ENCODE measurements at regions not wholly inside any gene's neighbourhood (a gene's known extent, or its start where the extent isn't known, plus 50 kb on each side); places are given as distances from the start of the nearest gene placed in this dataset.

- Histone ChIP-seq H2BK12ac (ENCODE audit: low read length) (no peak overlapping the region), H3K23ac (ENCODE audit: low read depth, low read length, poor library complexity) (no peak overlapping the region), H3K4me1 (ENCODE audit: control insufficient read depth in 2 of 2, insufficient read depth in 1 of 2, low read depth in 1 of 2, low read length in 2 of 2) (no peaks in the 10 kb centered on the region), H3K9ac (ENCODE audit: low read depth, low read length, poor library complexity) (no peak overlapping the region), H4K91ac (ENCODE audit: low read depth, low read length, poor library complexity) (no peak overlapping the region), H4K8ac (ENCODE audit: low read depth, low read length) (no peak overlapping the region), H3K4me3 (ENCODE audit: low read length in 2 of 2) (no peak overlapping the region), H2AFZ (ENCODE audit: low read length) (no peak overlapping the region), H2BK5ac (ENCODE audit: low read length) (no peak overlapping the region), H2BK120ac (ENCODE audit: low read depth, low read length) (no peak overlapping the region), H3K36me3 (replicated peaks in 1 of 2; ENCODE audit: control insufficient read depth in 2 of 2, insufficient read depth in 2 of 2, low read length in 2 of 2) (no peaks in the 10 kb centered on the region), H3K9me3 (replicated peaks in 1 of 2; ENCODE audit: control insufficient read depth in 2 of 2, insufficient read depth in 1 of 2, low read depth in 1 of 2, low read length in 2 of 2) (no peaks in the 10 kb centered on the region), H3K27me3 (ENCODE audit: control insufficient read depth in 3 of 3, insufficient read depth in 3 of 3, low read depth in 1 of 3, low read length in 3 of 3) (no peaks in the 10 kb centered on the region), H3K4ac (ENCODE audit: low read length) (no peak overlapping the region), H3K18ac (ENCODE audit: low read length) (no peak overlapping the region), H3K14ac (ENCODE audit: low read length) (no peak overlapping the region), H3K27ac (replicated peaks; ENCODE audit: low read length) (no peak overlapping the region), H3K4me2 (ENCODE audit: insufficient read depth, low read length, poor library complexity, severe bottlenecking) (no peak overlapping the region), H2AK5ac (ENCODE audit: low read depth, low read length) (no peak overlapping the region), H2BK15ac (ENCODE audit: low read length) (no peak overlapping the region), H3K79me1 (ENCODE audit: low read depth, low read length) (no peaks in the 10 kb centered on the region)
- WGBS, 2 donors (ENCODE audit: extremely low coverage in 2 of 2, insufficient read length in 2 of 2, insufficient replicate concordance in 1 of 2) = no CpG with 5 or more reads among the region's 2 CpGs
- DNase-seq (ENCODE audit: low spot score) = no peak
These were observed 496.7 kb downstream of the SLC6A15 start for GRCh38 chr12:84415946-84416345.

- H3K4me3 ChIP-seq (ENCODE audit: low read length in 2 of 2) = no peak overlapping the region
- H3K4me2 ChIP-seq (ENCODE audit: insufficient read depth, low read length, poor library complexity, severe bottlenecking) = no peak overlapping the region
- no peak overlapping the region for H3K18ac ChIP-seq (ENCODE audit: low read length)
- no peak overlapping the region for H2BK15ac ChIP-seq (ENCODE audit: low read length)
- no peak overlapping the region for H2BK12ac ChIP-seq (ENCODE audit: low read length)
- no peaks in the 10 kb centered on the region for H3K27me3 ChIP-seq (ENCODE audit: control insufficient read depth in 3 of 3, insufficient read depth in 3 of 3, low read depth in 1 of 3, low read length in 3 of 3)
- H3K4me1 ChIP-seq (ENCODE audit: control insufficient read depth in 2 of 2, insufficient read depth in 1 of 2, low read depth in 1 of 2, low read length in 2 of 2) = no peaks in the 10 kb centered on the region
- no peaks in the 10 kb centered on the region for H3K36me3 ChIP-seq (replicated peaks in 1 of 2; ENCODE audit: control insufficient read depth in 2 of 2, insufficient read depth in 2 of 2, low read length in 2 of 2)
- no peak overlapping the region for H4K91ac ChIP-seq (ENCODE audit: low read depth, low read length, poor library complexity)
- DNase-seq (ENCODE audit: low spot score) = no peak
- no peak overlapping the region for H3K27ac ChIP-seq (replicated peaks; ENCODE audit: low read length)
- H2AFZ ChIP-seq (ENCODE audit: low read length) = no peak overlapping the region
- no peak overlapping the region for H4K8ac ChIP-seq (ENCODE audit: low read depth, low read length)
- no peak overlapping the region for H3K23ac ChIP-seq (ENCODE audit: low read depth, low read length, poor library complexity)
- no peak overlapping the region for H3K14ac ChIP-seq (ENCODE audit: low read length)
- no peak overlapping the region for H2BK120ac ChIP-seq (ENCODE audit: low read depth, low read length)
- H3K79me1 ChIP-seq (ENCODE audit: low read depth, low read length) = no peaks in the 10 kb centered on the region
- no peak overlapping the region for H3K9ac ChIP-seq (ENCODE audit: low read depth, low read length, poor library complexity)
- no CpG with 5 or more reads among the region's 2 CpGs for WGBS, 2 donors (ENCODE audit: extremely low coverage in 2 of 2, insufficient read length in 2 of 2, insufficient replicate concordance in 1 of 2)
- no peak overlapping the region for H2AK5ac ChIP-seq (ENCODE audit: low read depth, low read length)
- H3K4ac ChIP-seq (ENCODE audit: low read length) = no peak overlapping the region
- H2BK5ac ChIP-seq (ENCODE audit: low read length) = no peak overlapping the region
- H3K9me3 ChIP-seq (replicated peaks in 1 of 2; ENCODE audit: control insufficient read depth in 2 of 2, insufficient read depth in 1 of 2, low read depth in 1 of 2, low read length in 2 of 2) = no peaks in the 10 kb centered on the region
These were observed 498.9 kb downstream of the SLC6A15 start for GRCh38 chr12:84413656-84414055.

- Histone ChIP-seq H2AK5ac (ENCODE audit: low read depth, low read length) (no peak overlapping the region), H3K18ac (ENCODE audit: low read length) (no peak overlapping the region), H2AFZ (ENCODE audit: low read length) (no peak overlapping the region), H3K9ac (ENCODE audit: low read depth, low read length, poor library complexity) (no peak overlapping the region), H3K14ac (ENCODE audit: low read length) (no peak overlapping the region), H2BK5ac (ENCODE audit: low read length) (no peak overlapping the region), H4K91ac (ENCODE audit: low read depth, low read length, poor library complexity) (no peak overlapping the region), H2BK12ac (ENCODE audit: low read length) (no peak overlapping the region), H3K79me1 (ENCODE audit: low read depth, low read length) (no peaks in the 10 kb centered on the region), H4K8ac (ENCODE audit: low read depth, low read length) (no peak overlapping the region), H3K4me1 (ENCODE audit: control insufficient read depth in 2 of 2, insufficient read depth in 1 of 2, low read depth in 1 of 2, low read length in 2 of 2) (no peaks in the 10 kb centered on the region), H3K4me3 (ENCODE audit: low read length in 2 of 2) (no peak overlapping the region), H3K36me3 (replicated peaks in 1 of 2; ENCODE audit: control insufficient read depth in 2 of 2, insufficient read depth in 2 of 2, low read length in 2 of 2) (no peaks in the 10 kb centered on the region), H3K9me3 (replicated peaks in 1 of 2; ENCODE audit: control insufficient read depth in 2 of 2, insufficient read depth in 1 of 2, low read depth in 1 of 2, low read length in 2 of 2) (peaks cover 0 to 1% of the 10 kb centered on the region in 2 donors), H3K27ac (replicated peaks; ENCODE audit: low read length) (no peak overlapping the region), H3K23ac (ENCODE audit: low read depth, low read length, poor library complexity) (no peak overlapping the region), H2BK15ac (ENCODE audit: low read length) (no peak overlapping the region), H3K4me2 (ENCODE audit: insufficient read depth, low read length, poor library complexity, severe bottlenecking) (no peak overlapping the region), H3K4ac (ENCODE audit: low read length) (no peak overlapping the region), H2BK120ac (ENCODE audit: low read depth, low read length) (no peak overlapping the region), H3K27me3 (ENCODE audit: control insufficient read depth in 3 of 3, insufficient read depth in 3 of 3, low read depth in 1 of 3, low read length in 3 of 3) (no peaks in the 10 kb centered on the region)
- WGBS, 2 donors (ENCODE audit: extremely low coverage in 2 of 2, insufficient read length in 2 of 2, insufficient replicate concordance in 1 of 2) = no CpG with 5 or more reads among the region's 1 CpG
- no peak for DNase-seq (ENCODE audit: low spot score)
These were observed 500.4 kb downstream of the SLC6A15 start for GRCh38 chr12:84412226-84412625.

GRCh38 chr12:84411031-84411430 is 501.6 kb downstream of the SLC6A15 start:
- H3K18ac ChIP-seq (ENCODE audit: low read length) = no peak overlapping the region
- no peak overlapping the region for H2BK120ac ChIP-seq (ENCODE audit: low read depth, low read length)
- H2BK5ac ChIP-seq (ENCODE audit: low read length) = no peak overlapping the region
- H3K4me1 ChIP-seq (ENCODE audit: control insufficient read depth in 2 of 2, insufficient read depth in 1 of 2, low read depth in 1 of 2, low read length in 2 of 2) = no peaks in the 10 kb centered on the region
- no peak overlapping the region for H3K23ac ChIP-seq (ENCODE audit: low read depth, low read length, poor library complexity)
- H3K79me1 ChIP-seq (ENCODE audit: low read depth, low read length) = no peaks in the 10 kb centered on the region
- no peak overlapping the region for H4K91ac ChIP-seq (ENCODE audit: low read depth, low read length, poor library complexity)
- no peak overlapping the region for H3K14ac ChIP-seq (ENCODE audit: low read length)
- H3K36me3 ChIP-seq (replicated peaks in 1 of 2; ENCODE audit: control insufficient read depth in 2 of 2, insufficient read depth in 2 of 2, low read length in 2 of 2) = no peaks in the 10 kb centered on the region
- DNase-seq (ENCODE audit: low spot score) = no peak
- no peaks in the 10 kb centered on the region for H3K27me3 ChIP-seq (ENCODE audit: control insufficient read depth in 3 of 3, insufficient read depth in 3 of 3, low read depth in 1 of 3, low read length in 3 of 3)
- no peak overlapping the region for H3K4me3 ChIP-seq (ENCODE audit: low read length in 2 of 2)
- no peak overlapping the region for H2AFZ ChIP-seq (ENCODE audit: low read length)
- no peak overlapping the region for H3K4ac ChIP-seq (ENCODE audit: low read length)
- WGBS, 2 donors (ENCODE audit: extremely low coverage in 2 of 2, insufficient read length in 2 of 2, insufficient replicate concordance in 1 of 2) = no CpG with 5 or more reads among the region's 3 CpGs
- H3K4me2 ChIP-seq (ENCODE audit: insufficient read depth, low read length, poor library complexity, severe bottlenecking) = no peak overlapping the region
- peaks cover 1 to 2% of the 10 kb centered on the region in 2 donors for H3K9me3 ChIP-seq (replicated peaks in 1 of 2; ENCODE audit: control insufficient read depth in 2 of 2, insufficient read depth in 1 of 2, low read depth in 1 of 2, low read length in 2 of 2)
- no peak overlapping the region for H3K9ac ChIP-seq (ENCODE audit: low read depth, low read length, poor library complexity)
- no peak overlapping the region for H2BK12ac ChIP-seq (ENCODE audit: low read length)
- H2BK15ac ChIP-seq (ENCODE audit: low read length) = no peak overlapping the region
- no peak overlapping the region for H2AK5ac ChIP-seq (ENCODE audit: low read depth, low read length)
- no peak overlapping the region for H4K8ac ChIP-seq (ENCODE audit: low read depth, low read length)
- H3K27ac ChIP-seq (replicated peaks; ENCODE audit: low read length) = no peak overlapping the region

All from neuronal stem cell (in vitro differentiated cells).